GM12878 (cell line): ENCODE measurements at regions not wholly inside any gene's neighbourhood (a gene's known extent, or its start where the extent isn't known, plus 50 kb on each side); places are given as distances from the start of the nearest gene placed in this dataset.

ENCODE experiments used
- CTCF ChIP-seq, 3 experiments: IDR thresholded peaks in 2 of 3; conservative IDR thresholded peaks in 1 of 3; 2 replicates each; pipeline ENCODE4 v1.5.1; 2011; ENCODE audit warnings: low read depth in 3 of 3, low read length in 3 of 3, mild to moderate bottlenecking in 3 of 3, control low read depth in 2 of 3, moderate library complexity in 2 of 3, inconsistent platforms in 1 of 3, mixed read lengths in 1 of 3; ENCODE audit not compliant: control insufficient read depth in 2 of 3, insufficient read depth in 1 of 3; ENCODE audit errors: extremely low read depth in 1 of 3
- IRF4 ChIP-seq: IDR thresholded peaks from 2 replicates; pipeline ENCODE4 v1.6.1; 2011; ENCODE audit warnings: low read depth, low read length
- MTA3 ChIP-seq: IDR thresholded peaks from 2 replicates; pipeline ENCODE4 v1.6.1; 2012; ENCODE audit warnings: low read length, inconsistent platforms, borderline replicate concordance
- NFIC ChIP-seq: IDR thresholded peaks from 2 replicates; pipeline ENCODE4 v1.6.1; 2012; ENCODE audit warnings: low read depth, mild to moderate bottlenecking, inconsistent platforms, low read length, moderate library complexity
- POLR2AphosphoS2 ChIP-seq: IDR thresholded peaks from 2 replicates; pipeline ENCODE4 v1.6.1; 2011; ENCODE audit warnings: low read depth, mild to moderate bottlenecking, low read length, improper control_type of control experiment, moderate library complexity
- RCOR1 ChIP-seq: conservative IDR thresholded peaks from 2 replicates; pipeline ENCODE4 v1.6.1; 2012; ENCODE audit warnings: low read depth, low read length, improper control_type of control experiment
- RFX5 ChIP-seq: IDR thresholded peaks from 2 replicates; pipeline ENCODE4 v1.6.1; 2011; ENCODE audit warnings: low read depth, low read length, improper control_type of control experiment
- SRF ChIP-seq, 2 experiments: IDR thresholded peaks; 2 replicates each; pipeline ENCODE4 v1.6.1; 2011; ENCODE audit warnings: low read depth in 2 of 2, low read length in 2 of 2, mild to moderate bottlenecking in 1 of 2, moderate library complexity in 1 of 2
- ZNF207 ChIP-seq: fragments of 450-650 bp; IDR thresholded peaks from 2 replicates; pipeline ENCODE4 v1.6.1; 2014; ENCODE audit warnings: antibody characterized with exemption, mild to moderate bottlenecking, borderline replicate concordance

DNA sequence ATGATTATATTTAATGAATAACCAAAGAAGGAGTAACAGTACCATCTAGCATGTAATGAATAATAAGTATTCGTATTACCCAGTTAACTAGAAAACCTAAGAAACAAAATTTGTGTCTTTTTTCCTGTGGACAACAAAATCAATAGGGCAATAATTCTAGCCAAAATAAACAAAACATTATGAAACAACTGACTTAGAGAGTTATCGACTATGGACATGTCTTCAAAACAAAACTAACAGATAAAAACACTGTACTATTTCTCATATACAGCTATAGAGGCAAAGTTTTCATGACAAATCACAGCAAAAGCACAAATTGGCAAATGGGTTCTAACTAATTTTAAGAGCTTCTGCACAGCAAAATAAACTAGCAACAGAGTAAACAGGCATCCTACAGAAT is 224.1 kb downstream of the ALX1 start:
- TF ChIP-seq CTCF (IDR thresholded peaks at IDR 0.05 in 2 of 3, conservative IDR thresholded peaks at IDR 0.05 in 1 of 3; ENCODE audit: control insufficient read depth in 2 of 3, extremely low read depth in 1 of 3, insufficient read depth in 1 of 3, low read depth in 3 of 3, low read length in 3 of 3) = no peak
- TF ChIP-seq RFX5 = no peak
- TF ChIP-seq ZNF207 = no peak
- TF ChIP-seq POLR2AphosphoS2 = no peak
- no peak for TF ChIP-seq IRF4
- no peak for TF ChIP-seq RCOR1
- TF ChIP-seq NFIC = no peak
- no peak for TF ChIP-seq SRF (IDR thresholded peaks at IDR 0.05; ENCODE audit: low read depth in 2 of 2, low read length in 2 of 2)
- no peak for TF ChIP-seq MTA3
